ENCODE measurements at regions not wholly inside any gene's neighbourhood (a gene's known extent, or its start where the extent isn't known, plus 50 kb on each side); places are given as distances from the start of the nearest gene placed in this dataset.

DNA sequence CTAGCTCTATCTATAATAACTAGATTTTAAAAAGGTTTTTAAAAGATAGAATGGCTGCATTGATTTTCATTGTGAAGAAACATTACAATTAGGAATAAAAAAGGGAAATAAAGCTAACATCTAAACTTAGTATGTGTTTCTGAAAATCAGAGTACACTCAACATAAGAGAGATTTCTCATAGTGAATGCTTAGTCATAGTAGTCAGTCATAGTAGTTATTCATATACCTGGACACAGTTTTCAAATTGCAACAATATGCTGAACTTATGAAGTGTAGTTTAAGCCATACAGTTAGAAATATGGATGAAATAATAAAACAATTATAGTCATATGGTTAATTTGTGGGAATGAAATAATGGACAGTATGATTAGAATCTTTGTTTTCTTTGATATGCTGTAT lies 273.0 kb upstream of the CTNND2 start:
- Histone ChIP-seq H3K36me3 (ENCODE audit: control insufficient read depth in 2 of 2, insufficient read depth in 1 of 2, low read length in 2 of 2) (no peaks in the 10 kb centered on the region), H3K27ac (ENCODE audit: extremely low read depth, low read depth, low read length) (no peak overlapping the region), H3K4me1 (ENCODE audit: control insufficient read depth, insufficient read depth, low read length) (no peaks in the 10 kb centered on the region), H3K4me3 (ENCODE audit: low read depth, low read length) (no peak overlapping the region), H3K9me3 (ENCODE audit: control insufficient read depth, insufficient read depth, low read depth, low read length) (no peaks in the 10 kb centered on the region)
- ChIA-PET CTCF (no interaction called here), POLR2A (interaction anchor here (0.5 kb wide), 1 partner anchor 18 kb away, joined by 3 read pairs; no protein-coding TSS in a partner anchor)
- TF ChIP-seq ZNF747 (tag by site-specific recombination; IDR thresholded peaks at IDR 0.05) (no peak), SALL2 (tag by site-specific recombination; IDR thresholded peaks at IDR 0.05; ENCODE audit: borderline replicate concordance) (no peak), GFI1B (tag by site-specific recombination; IDR thresholded peaks at IDR 0.05) (no peak), MEIS1 (CRISPR knock-in tag; IDR thresholded peaks at IDR 0.05; ENCODE audit: borderline replicate concordance) (no peak), ZXDB (tag by site-specific recombination; IDR thresholded peaks at IDR 0.05) (no peak), ZNF626 (tag by site-specific recombination; IDR thresholded peaks at IDR 0.05) (no peak), ZSCAN16 (tag by site-specific recombination; IDR thresholded peaks at IDR 0.05) (no peak), ZNF433 (tag by site-specific recombination; IDR thresholded peaks at IDR 0.05; ENCODE audit: low read depth) (no peak), GLI4 (tag by site-specific recombination; IDR thresholded peaks at IDR 0.05) (no peak), ZNF596 (tag by site-specific recombination; IDR thresholded peaks at IDR 0.05) (no peak), ZNF514 (tag by site-specific recombination; IDR thresholded peaks at IDR 0.05) (no peak), ZNF155 (tag by site-specific recombination; IDR thresholded peaks at IDR 0.05) (no peak), ZNF37A (tag by site-specific recombination; IDR thresholded peaks at IDR 0.05) (no peak), ZNF16 (tag by site-specific recombination; IDR thresholded peaks at IDR 0.05; ENCODE audit: low read depth) (no peak)
- TF ChIP-seq, protein P1, sequence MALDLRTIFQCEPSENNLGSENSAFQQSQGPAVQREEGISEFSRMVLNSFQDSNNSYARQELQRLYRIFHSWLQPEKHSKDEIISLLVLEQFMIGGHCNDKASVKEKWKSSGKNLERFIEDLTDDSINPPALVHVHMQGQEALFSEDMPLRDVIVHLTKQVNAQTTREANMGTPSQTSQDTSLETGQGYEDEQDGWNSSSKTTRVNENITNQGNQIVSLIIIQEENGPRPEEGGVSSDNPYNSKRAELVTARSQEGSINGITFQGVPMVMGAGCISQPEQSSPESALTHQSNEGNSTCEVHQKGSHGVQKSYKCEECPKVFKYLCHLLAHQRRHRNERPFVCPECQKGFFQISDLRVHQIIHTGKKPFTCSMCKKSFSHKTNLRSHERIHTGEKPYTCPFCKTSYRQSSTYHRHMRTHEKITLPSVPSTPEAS (tag by site-specific recombination; IDR thresholded peaks at IDR 0.05) = no peak

DNA sequence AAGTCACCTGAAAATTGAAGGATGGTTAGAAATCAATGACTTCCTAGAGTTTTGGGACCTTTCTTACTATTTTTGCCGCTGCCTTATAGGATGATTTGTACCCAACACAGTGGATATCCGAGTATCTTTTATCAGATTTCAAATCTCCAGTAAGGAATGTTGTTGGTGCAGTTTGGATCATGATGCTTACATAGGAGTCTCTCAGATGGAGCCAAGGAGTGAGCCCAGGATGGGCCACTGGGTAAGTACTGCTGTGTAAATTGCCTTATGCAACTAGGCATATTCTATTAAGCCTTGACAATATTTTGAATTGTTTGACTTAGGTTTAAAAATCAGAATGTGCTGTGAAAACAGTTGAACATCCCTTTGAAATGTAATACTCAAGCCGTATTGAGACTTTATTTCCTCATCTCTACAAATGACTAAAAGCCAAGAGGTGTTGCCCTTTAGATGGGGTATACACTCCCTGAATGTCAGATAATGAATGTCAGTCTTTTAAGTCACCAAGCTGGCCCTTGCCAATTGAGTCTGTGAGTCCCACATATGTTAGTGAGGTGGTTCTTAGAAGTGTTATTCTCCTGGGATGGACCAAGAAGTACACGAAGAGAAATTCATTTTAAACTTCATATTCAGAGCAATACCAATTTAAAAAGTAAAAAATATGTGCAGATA lies 271.8 kb upstream of the CTNND2 start:
- H3K4me3 ChIP-seq (ENCODE audit: low read depth, low read length) = no peak overlapping the region
- no peaks in the 10 kb centered on the region for H3K4me1 ChIP-seq (ENCODE audit: control insufficient read depth, insufficient read depth, low read length)
- no peaks in the 10 kb centered on the region for H3K9me3 ChIP-seq (ENCODE audit: control insufficient read depth, insufficient read depth, low read depth, low read length)
- H3K36me3 ChIP-seq (ENCODE audit: control insufficient read depth in 2 of 2, insufficient read depth in 1 of 2, low read length in 2 of 2) = no peaks in the 10 kb centered on the region
- CTCF ChIA-PET = no interaction called here
- no peak for TF ChIP-seq ZNF292 (tag by site-specific recombination; IDR thresholded peaks at IDR 0.05; ENCODE audit: borderline replicate concordance, low read depth)
- TF ChIP-seq ZNF747 (tag by site-specific recombination; IDR thresholded peaks at IDR 0.05) = no peak
- TF ChIP-seq, protein P2, sequence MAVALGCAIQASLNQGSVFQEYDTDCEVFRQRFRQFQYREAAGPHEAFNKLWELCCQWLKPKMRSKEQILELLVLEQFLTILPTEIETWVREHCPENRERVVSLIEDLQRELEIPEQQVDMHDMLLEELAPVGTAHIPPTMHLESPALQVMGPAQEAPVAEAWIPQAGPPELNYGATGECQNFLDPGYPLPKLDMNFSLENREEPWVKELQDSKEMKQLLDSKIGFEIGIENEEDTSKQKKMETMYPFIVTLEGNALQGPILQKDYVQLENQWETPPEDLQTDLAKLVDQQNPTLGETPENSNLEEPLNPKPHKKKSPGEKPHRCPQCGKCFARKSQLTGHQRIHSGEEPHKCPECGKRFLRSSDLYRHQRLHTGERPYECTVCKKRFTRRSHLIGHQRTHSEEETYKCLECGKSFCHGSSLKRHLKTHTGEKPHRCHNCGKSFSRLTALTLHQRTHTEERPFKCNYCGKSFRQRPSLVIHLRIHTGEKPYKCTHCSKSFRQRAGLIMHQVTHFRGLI (tag by site-specific recombination; IDR thresholded peaks at IDR 0.05) = no peak
- TF ChIP-seq, protein P3, sequence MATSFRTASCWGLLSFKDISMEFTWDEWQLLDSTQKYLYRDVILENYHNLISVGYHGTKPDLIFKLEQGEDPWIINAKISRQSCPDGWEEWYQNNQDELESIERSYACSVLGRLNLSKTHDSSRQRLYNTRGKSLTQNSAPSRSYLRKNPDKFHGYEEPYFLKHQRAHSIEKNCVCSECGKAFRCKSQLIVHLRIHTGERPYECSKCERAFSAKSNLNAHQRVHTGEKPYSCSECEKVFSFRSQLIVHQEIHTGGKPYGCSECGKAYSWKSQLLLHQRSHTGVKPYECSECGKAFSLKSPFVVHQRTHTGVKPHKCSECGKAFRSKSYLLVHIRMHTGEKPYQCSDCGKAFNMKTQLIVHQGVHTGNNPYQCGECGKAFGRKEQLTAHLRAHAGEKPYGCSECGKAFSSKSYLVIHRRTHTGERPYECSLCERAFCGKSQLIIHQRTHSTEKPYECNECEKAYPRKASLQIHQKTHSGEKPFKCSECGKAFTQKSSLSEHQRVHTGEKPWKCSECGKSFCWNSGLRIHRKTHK (tag by site-specific recombination; IDR thresholded peaks at IDR 0.05) = no peak
- no peak overlapping the region for H3K27ac ChIP-seq (ENCODE audit: extremely low read depth, low read depth, low read length)
- POLR2A ChIA-PET = no interaction called here

DNA sequence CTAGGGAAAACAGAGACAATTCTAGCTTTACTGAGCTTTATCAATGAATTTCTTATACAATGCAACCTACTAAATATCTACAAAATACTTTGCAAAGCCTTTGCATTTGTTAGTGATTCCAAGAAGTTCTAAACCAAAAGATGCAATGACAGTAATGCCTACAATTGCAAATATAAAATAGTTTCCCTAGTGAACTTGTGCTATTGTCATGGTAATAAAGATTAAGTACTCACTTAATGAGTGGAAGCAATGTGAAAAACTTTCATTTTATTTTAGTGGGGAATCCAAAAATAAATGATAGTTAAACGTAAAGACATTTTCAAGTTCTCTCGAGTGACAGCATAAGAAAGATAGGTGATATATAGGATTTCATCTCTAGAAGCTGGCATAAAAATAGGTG lies 270.5 kb upstream of the CTNND2 start:
- ChIA-PET CTCF (no interaction called here), POLR2A (no interaction called here)
- Histone ChIP-seq H3K9me3 (ENCODE audit: control insufficient read depth, insufficient read depth, low read depth, low read length) (no peaks in the 10 kb centered on the region), H3K4me1 (ENCODE audit: control insufficient read depth, insufficient read depth, low read length) (no peaks in the 10 kb centered on the region), H3K27ac (ENCODE audit: extremely low read depth, low read depth, low read length) (no peak overlapping the region), H3K4me3 (ENCODE audit: low read depth, low read length) (no peak overlapping the region), H3K36me3 (ENCODE audit: control insufficient read depth in 2 of 2, insufficient read depth in 1 of 2, low read length in 2 of 2) (no peaks in the 10 kb centered on the region)
- no peak for TF ChIP-seq ZNF10 (tag by site-specific recombination; IDR thresholded peaks at IDR 0.05)
- no peak for TF ChIP-seq ZNF544 (tag by site-specific recombination; IDR thresholded peaks at IDR 0.05)
- TF ChIP-seq ZNF341 (tag by site-specific recombination; IDR thresholded peaks at IDR 0.05; ENCODE audit: low read depth) = no peak
- no peak for TF ChIP-seq ZNF664 (tag by site-specific recombination; IDR thresholded peaks at IDR 0.05)
- TF ChIP-seq ZNF843 (tag by site-specific recombination; IDR thresholded peaks at IDR 0.05) = no peak
- TF ChIP-seq MZF1 (tag by site-specific recombination; IDR thresholded peaks at IDR 0.05; ENCODE audit: borderline replicate concordance) = no peak
- TF ChIP-seq ZNF610 (tag by site-specific recombination; IDR thresholded peaks at IDR 0.05; ENCODE audit: borderline replicate concordance) = no peak
- TF ChIP-seq SP3 (tag by site-specific recombination; IDR thresholded peaks at IDR 0.05) = no peak
- no peak for TF ChIP-seq ZNF837 (tag by site-specific recombination; IDR thresholded peaks at IDR 0.05)
- TF ChIP-seq ZNF660 (tag by site-specific recombination; IDR thresholded peaks at IDR 0.05) = no peak
- TF ChIP-seq, protein P4, sequence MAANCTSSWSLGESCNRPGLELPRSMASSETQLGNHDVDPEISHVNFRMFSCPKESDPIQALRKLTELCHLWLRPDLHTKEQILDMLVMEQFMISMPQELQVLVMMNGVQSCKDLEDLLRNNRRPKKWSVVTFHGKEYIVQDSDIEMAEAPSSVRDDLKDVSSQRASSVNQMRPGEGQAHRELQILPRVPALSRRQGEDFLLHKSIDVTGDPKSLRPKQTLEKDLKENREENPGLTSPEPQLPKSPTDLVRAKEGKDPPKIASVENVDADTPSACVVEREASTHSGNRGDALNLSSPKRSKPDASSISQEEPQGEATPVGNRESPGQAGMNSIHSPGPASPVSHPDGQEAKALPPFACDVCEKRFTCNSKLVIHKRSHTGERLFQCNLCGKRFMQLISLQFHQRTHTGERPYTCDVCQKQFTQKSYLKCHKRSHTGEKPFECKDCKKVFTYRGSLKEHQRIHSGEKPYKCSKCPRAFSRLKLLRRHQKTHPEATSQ (tag by site-specific recombination; IDR thresholded peaks at IDR 0.05) = no peak
